ENCODE measurements at regions not wholly inside any gene's neighbourhood (a gene's known extent, or its start where the extent isn't known, plus 50 kb on each side); places are given as distances from the start of the nearest gene placed in this dataset.
A peak's percentile ranks its signal among the peaks of the same experiment; 100 is the strongest.

DNA sequence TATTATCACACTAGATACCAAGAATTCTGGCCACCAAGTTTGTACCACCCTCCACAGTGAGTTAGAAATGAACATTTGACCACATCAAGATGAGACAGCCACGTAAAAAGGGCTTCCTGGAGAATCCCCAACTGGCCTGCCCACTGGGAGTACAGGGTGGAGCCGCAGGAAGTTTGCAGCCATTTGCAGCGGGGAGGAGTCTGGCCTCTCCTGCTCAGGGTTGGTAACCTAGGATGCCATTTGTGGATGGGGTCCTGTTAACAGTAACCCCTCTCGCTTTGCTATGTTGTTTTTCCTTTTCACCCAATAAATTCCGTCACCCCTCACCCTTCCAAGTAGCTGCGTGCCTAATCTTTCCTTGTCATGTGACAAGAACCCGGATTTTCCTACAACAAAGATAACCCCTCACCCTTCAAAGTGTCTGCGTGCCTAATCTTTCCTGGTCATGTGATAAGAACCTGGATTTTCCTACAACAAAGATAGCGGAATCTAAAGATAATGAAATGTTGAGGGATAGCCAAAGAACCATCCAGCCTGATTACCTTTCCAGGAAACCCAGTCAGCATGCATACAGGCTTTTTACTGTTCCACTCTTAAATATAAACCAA lies 245.4 kb downstream of the NAF1 start:
- ATAC-seq (peak in 1 of 4 donors; percentile 9), DNase-seq (no peak)
- Histone ChIP-seq H3K4me3 (no peak overlapping the region), H3K36me3 (no peaks in the 10 kb centered on the region), H3K4me1 (no peaks in the 10 kb centered on the region), H3K27me3 (no peaks in the 10 kb centered on the region), H3K9me3 (peaks cover 0 to 19% (median 0%) of the 10 kb centered on the region in 12 donors), H3K27ac (no peak overlapping the region)
- intact Hi-C loops (cut with DNase I) = no loop called here
- TF ChIP-seq, protein P1, sequence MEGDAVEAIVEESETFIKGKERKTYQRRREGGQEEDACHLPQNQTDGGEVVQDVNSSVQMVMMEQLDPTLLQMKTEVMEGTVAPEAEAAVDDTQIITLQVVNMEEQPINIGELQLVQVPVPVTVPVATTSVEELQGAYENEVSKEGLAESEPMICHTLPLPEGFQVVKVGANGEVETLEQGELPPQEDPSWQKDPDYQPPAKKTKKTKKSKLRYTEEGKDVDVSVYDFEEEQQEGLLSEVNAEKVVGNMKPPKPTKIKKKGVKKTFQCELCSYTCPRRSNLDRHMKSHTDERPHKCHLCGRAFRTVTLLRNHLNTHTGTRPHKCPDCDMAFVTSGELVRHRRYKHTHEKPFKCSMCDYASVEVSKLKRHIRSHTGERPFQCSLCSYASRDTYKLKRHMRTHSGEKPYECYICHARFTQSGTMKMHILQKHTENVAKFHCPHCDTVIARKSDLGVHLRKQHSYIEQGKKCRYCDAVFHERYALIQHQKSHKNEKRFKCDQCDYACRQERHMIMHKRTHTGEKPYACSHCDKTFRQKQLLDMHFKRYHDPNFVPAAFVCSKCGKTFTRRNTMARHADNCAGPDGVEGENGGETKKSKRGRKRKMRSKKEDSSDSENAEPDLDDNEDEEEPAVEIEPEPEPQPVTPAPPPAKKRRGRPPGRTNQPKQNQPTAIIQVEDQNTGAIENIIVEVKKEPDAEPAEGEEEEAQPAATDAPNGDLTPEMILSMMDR (IDR thresholded peaks at IDR 0.05) = no peak
- no peak for TF ChIP-seq POLR2A (IDR thresholded peaks at IDR 0.05)
- 33 to 45% (median 44%) methylated on average over 9 of the region's 9 CpGs for WGBS, 4 donors

DNA sequence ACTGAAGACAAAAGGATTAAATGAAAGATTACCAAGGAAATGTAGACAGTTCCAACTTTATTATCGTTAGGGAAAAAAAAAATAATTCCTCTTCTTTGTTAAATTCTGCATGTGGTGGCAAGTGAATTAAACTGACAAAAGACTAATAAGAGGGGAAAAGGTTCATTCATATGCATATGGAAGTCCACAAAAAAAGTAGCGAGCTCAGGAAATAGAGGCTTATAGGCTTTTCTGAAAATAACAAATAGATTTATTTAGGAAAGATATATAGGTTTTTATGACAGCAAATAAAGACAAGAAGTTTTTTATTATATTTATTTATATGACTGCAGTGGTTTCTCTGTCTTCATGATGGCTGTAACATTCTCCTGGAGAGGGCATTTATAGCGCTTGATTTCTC lies 246.0 kb downstream of the NAF1 start:
- H3K9me3 ChIP-seq = peaks cover 0 to 25% (median 0%) of the 10 kb centered on the region in 12 donors
- H3K36me3 ChIP-seq = no peaks in the 10 kb centered on the region
- TF ChIP-seq POLR2A (IDR thresholded peaks at IDR 0.05) = no peak
- TF ChIP-seq, protein P1 (IDR thresholded peaks at IDR 0.05) = no peak
- no peak overlapping the region for H3K27ac ChIP-seq
- H3K4me3 ChIP-seq = no peak overlapping the region
- WGBS, 4 donors = 68 to 78% (median 74%) methylated on average over 3 of the region's 3 CpGs
- no peaks in the 10 kb centered on the region for H3K4me1 ChIP-seq
- no peak for DNase-seq
- ATAC-seq = no peak
- intact Hi-C loops (cut with DNase I) = no loop called here
- H3K27me3 ChIP-seq = no peaks in the 10 kb centered on the region

DNA sequence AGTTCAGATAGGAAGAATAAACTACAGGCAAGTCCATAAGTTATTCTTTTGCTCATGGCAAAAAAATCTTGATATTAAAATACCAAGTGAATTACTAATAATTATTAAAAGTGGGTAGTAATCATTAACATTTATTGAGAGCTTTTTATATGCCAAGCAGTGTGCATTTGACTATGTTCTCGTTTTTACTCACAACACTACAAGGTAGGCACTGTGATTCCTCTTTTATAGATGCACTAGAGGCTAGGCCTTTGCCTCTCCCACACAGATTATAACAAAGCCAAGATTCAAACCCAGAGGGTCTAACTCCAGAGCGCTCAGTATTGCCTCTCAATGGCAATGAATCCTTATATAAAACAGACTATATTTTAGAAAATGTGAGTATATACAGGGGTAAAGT lies 254.2 kb downstream of the NAF1 start:
- Histone ChIP-seq H3K27ac (no peak overlapping the region), H3K9me3 (peaks cover 0 to 20% (median 0%) of the 10 kb centered on the region in 12 donors), H3K4me3 (no peak overlapping the region), H3K36me3 (no peaks in the 10 kb centered on the region), H3K27me3 (no peaks in the 10 kb centered on the region), H3K4me1 (no peaks in the 10 kb centered on the region)
- intact Hi-C loops (cut with DNase I) = no loop called here
- ATAC-seq (no peak), DNase-seq (no peak)
- TF ChIP-seq POLR2A (IDR thresholded peaks at IDR 0.05) = no peak
- TF ChIP-seq, protein P1 (IDR thresholded peaks at IDR 0.05) = no peak
- 69 to 81% (median 78%) methylated on average over 2 of the region's 2 CpGs for WGBS, 4 donors

DNA sequence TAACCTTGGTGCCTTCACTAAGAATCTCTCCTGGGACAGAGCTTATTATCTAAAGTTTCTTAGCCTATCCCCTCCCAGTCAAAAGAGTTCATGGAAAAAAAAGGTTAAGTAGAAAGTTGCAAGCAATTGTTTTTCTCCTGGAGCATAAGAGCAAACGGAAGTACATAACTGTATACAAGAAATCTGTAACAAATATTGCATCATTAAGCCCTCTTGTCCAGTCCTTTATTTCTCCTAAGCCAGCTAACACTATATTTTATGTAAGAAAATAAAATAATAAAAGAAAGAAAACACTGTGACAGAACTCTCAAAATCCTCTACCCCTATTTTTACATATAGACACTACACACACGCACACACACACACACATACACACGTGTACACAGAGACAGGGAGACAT lies 255.3 kb downstream of the NAF1 start:
- TF ChIP-seq, protein P1 (IDR thresholded peaks at IDR 0.05) = no peak
- TF ChIP-seq POLR2A (IDR thresholded peaks at IDR 0.05) = no peak
- Histone ChIP-seq H3K4me3 (no peak overlapping the region), H3K9me3 (peaks cover 0 to 12% (median 2%) of the 10 kb centered on the region in 12 donors), H3K4me1 (no peaks in the 10 kb centered on the region), H3K36me3 (no peaks in the 10 kb centered on the region), H3K27ac (no peak overlapping the region), H3K27me3 (no peaks in the 10 kb centered on the region)
- no peak for ATAC-seq
- intact Hi-C loops (cut with DNase I) = no loop called here
- DNase-seq = no peak
- 86 to 91% (median 87%) methylated on average over 3 of the region's 3 CpGs for WGBS, 4 donors
